ENCODE measurements at regions not wholly inside any gene's neighbourhood (a gene's known extent, or its start where the extent isn't known, plus 50 kb on each side); places are given as distances from the start of the nearest gene placed in this dataset.

DNA sequence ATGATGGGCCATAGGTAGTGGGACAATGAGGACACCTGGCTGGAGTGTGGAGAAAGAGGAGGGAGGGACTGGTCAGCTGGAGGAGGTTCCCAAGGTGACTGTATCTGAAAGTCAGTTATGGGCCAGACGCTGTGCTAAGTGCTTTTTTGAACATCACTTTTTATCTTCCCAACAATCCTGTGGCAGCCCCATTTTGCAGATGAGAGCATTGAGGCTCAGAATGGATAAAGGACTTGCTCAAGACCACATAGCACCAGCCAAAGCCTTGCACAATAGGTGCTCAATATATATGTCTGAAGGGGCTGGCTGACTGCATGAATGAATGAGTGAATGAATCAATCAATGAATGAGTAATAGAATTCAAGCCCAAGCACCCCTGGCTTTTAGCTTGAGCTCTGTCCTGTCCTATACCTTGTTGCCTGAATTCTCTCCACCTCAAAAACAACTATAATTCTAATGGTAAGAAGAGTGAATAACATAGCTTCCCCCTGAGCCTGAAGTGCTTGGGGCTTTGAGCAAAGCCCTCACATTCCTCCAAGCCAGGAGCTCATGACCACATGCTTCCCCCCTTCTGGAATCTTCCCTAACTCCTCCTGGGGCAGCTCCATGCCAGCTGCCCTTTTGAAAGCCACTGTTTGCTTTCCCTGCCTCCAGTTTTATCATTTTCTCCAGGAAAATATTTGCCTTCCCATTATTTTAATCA is 150.9 kb downstream of the RPLP1 start:
- no peak overlapping the region for H3K27ac ChIP-seq
- H3K36me3 ChIP-seq: no peaks in the 10 kb centered on the region
- DNase-seq: no peak
- no peaks in the 10 kb centered on the region for H3K27me3 ChIP-seq (ENCODE audit: low read depth)
- H3K4me1 ChIP-seq: peaks cover 4% of the 10 kb centered on the region
- intact Hi-C loops (cut with DNase I): no loop called here
- ATAC-seq: no peak
- H3K4me3 ChIP-seq: no peak overlapping the region
- TF ChIP-seq, protein P1, sequence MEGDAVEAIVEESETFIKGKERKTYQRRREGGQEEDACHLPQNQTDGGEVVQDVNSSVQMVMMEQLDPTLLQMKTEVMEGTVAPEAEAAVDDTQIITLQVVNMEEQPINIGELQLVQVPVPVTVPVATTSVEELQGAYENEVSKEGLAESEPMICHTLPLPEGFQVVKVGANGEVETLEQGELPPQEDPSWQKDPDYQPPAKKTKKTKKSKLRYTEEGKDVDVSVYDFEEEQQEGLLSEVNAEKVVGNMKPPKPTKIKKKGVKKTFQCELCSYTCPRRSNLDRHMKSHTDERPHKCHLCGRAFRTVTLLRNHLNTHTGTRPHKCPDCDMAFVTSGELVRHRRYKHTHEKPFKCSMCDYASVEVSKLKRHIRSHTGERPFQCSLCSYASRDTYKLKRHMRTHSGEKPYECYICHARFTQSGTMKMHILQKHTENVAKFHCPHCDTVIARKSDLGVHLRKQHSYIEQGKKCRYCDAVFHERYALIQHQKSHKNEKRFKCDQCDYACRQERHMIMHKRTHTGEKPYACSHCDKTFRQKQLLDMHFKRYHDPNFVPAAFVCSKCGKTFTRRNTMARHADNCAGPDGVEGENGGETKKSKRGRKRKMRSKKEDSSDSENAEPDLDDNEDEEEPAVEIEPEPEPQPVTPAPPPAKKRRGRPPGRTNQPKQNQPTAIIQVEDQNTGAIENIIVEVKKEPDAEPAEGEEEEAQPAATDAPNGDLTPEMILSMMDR (IDR thresholded peaks at IDR 0.05): no peak
- no peaks in the 10 kb centered on the region for H3K9me3 ChIP-seq

DNA sequence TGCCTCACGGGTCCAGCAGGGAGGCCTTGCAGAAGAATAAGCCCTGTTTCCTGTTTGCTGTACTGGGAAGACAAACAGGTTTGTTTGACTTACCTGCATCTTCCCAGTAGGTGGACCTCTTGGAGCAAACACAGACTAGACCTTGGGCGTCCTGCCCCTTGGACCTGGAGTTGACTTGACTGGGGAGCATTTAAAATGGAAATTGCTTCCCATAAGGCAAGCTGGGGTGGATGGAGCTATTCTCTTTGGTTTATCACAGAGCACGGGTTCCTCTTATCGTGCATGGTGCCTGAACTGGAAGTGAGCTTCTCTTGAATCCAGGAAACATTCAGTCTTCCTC is 151.4 kb downstream of the RPLP1 start:
- H3K9me3 ChIP-seq: no peaks in the 10 kb centered on the region
- DNase-seq (no peak), ATAC-seq (peak in 1 of 2 donors; percentile 41)
- no peak overlapping the region for H3K27ac ChIP-seq
- H3K4me3 ChIP-seq: no peak overlapping the region
- intact Hi-C loops (cut with DNase I): no loop called here
- no peaks in the 10 kb centered on the region for H3K36me3 ChIP-seq
- no peaks in the 10 kb centered on the region for H3K27me3 ChIP-seq (ENCODE audit: low read depth)
- peaks cover 4% of the 10 kb centered on the region for H3K4me1 ChIP-seq
- TF ChIP-seq, protein P1 (IDR thresholded peaks at IDR 0.05): no peak

DNA sequence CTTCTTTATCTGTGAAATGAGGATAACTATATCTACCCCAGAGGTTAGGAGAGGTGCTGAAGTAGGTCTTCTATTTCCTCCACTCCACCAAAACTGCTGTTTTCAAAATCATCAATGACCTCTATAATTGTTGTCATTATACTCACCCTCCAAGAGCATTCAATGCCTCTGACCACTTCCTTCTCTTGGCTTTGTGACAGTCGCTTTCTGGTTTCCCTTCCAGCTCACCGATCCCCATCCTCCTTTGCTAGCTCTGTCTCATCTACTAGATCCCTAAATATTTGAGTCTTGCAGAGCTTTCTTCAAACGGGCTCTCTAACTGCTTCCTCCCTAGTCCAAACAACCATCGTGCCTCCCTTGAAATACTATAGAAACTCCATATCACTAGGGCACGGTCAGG is 153.5 kb downstream of the RPLP1 start:
- intact Hi-C loops (cut with DNase I): no loop called here
- Histone ChIP-seq H3K4me3 (no peak overlapping the region), H3K27ac (no peak overlapping the region), H3K27me3 (ENCODE audit: low read depth) (no peaks in the 10 kb centered on the region), H3K36me3 (no peaks in the 10 kb centered on the region), H3K4me1 (peaks cover 4% of the 10 kb centered on the region), H3K9me3 (no peaks in the 10 kb centered on the region)
- ATAC-seq (no peak), DNase-seq (no peak)
- TF ChIP-seq, protein P1 (IDR thresholded peaks at IDR 0.05): no peak

DNA sequence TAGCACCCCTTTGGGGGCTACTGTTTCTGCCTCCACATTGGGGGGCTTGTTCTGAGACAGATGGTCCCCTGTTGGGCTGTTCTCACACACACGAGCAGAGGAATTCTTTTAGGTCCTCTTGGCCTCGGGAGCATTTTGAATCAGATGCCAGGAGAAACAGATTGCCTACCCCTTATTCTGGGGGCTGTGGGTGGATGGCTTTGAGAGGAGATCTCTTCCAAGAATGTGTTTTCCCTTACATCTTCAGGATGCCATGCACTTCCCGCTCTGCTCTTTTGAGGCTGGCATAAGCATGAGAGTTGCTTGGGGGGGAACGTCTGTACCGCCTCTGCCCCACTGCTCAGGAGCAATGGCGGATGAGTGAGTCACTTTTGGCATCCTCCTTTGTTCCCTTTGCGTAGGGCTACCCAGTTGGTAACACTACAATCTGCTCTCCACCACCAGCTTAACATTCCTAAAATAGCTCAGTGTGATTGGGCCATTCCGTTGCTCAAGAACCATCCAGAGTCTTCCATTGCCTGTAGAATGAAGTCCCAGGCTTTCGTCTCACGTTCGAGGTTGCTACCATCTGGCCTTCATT is 154.4 kb downstream of the RPLP1 start:
- Histone ChIP-seq H3K36me3 (no peaks in the 10 kb centered on the region), H3K4me1 (peaks cover 4% of the 10 kb centered on the region), H3K27me3 (ENCODE audit: low read depth) (no peaks in the 10 kb centered on the region), H3K4me3 (no peak overlapping the region), H3K9me3 (no peaks in the 10 kb centered on the region), H3K27ac (no peak overlapping the region)
- ATAC-seq (peak; percentile 77 to 87), DNase-seq (no peak)
- TF ChIP-seq, protein P1 (IDR thresholded peaks at IDR 0.05): no peak
- intact Hi-C loops (cut with DNase I): no loop called here

DNA sequence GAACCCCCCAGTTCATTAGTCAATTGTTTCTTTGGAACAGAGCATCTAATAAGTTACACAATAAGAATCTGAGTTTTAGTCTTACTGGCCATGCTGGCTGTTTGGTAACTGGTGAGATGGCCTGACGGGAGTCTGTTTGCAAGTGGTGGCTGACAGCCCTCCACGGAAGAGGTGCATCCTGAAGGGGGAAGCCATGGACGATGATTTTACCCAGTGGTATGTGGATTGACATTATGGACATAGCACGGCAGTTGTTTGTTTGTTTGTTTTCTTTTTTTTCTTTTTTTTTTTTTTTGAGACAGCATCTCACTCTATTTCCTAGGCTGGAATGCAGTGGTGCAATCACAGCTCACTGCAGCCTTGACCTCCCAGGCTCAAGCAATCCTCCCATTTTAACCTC is 156.0 kb downstream of the RPLP1 start:
- DNase-seq (no peak), ATAC-seq (no peak)
- Histone ChIP-seq H3K4me3 (no peak overlapping the region), H3K36me3 (no peaks in the 10 kb centered on the region), H3K4me1 (peaks cover 4% of the 10 kb centered on the region), H3K27ac (no peak overlapping the region), H3K27me3 (ENCODE audit: low read depth) (no peaks in the 10 kb centered on the region), H3K9me3 (no peaks in the 10 kb centered on the region)
- TF ChIP-seq, protein P1 (IDR thresholded peaks at IDR 0.05): no peak
- intact Hi-C loops (cut with DNase I): no loop called here
